ENCODE measurements at regions not wholly inside any gene's neighbourhood (a gene's known extent, or its start where the extent isn't known, plus 50 kb on each side); places are given as distances from the start of the nearest gene placed in this dataset.

DNA sequence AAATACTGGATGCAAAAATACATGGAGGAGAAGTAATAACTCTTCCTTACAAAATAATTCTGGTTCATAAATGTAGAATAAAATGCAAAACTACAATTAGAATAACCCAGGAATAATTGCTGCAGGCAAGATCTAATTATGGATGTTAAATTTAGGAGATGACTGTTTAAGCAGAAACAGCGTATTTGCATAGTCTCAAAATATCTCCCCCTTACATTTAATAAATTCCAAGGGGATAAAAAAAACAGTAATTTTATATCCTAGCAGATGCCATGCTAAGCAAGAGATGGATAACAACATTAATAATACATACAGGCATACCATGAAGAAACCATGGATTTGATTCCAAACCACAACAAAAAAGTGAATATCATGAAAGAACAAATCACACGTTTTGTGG lies 1253.1 kb upstream of the MIR17HG start:
- H3K4me3 ChIP-seq (replicated peaks; ENCODE audit: insufficient read depth, low read length): no peak overlapping the region
- H3K27me3 ChIP-seq (ENCODE audit: insufficient read depth, poor library complexity, severe bottlenecking): no peaks in the 10 kb centered on the region
- TF ChIP-seq REST (IDR thresholded peaks at IDR 0.05; ENCODE audit: insufficient replicate concordance, low read depth) (no peak), GABPA (IDR thresholded peaks at IDR 0.05; ENCODE audit: low read depth) (no peak), SPI1 (IDR thresholded peaks at IDR 0.05; ENCODE audit: borderline replicate concordance, low read depth) (no peak), POLR2AphosphoS5 (IDR thresholded peaks at IDR 0.05; ENCODE audit: low read depth) (no peak)
- TF ChIP-seq, protein P1, sequence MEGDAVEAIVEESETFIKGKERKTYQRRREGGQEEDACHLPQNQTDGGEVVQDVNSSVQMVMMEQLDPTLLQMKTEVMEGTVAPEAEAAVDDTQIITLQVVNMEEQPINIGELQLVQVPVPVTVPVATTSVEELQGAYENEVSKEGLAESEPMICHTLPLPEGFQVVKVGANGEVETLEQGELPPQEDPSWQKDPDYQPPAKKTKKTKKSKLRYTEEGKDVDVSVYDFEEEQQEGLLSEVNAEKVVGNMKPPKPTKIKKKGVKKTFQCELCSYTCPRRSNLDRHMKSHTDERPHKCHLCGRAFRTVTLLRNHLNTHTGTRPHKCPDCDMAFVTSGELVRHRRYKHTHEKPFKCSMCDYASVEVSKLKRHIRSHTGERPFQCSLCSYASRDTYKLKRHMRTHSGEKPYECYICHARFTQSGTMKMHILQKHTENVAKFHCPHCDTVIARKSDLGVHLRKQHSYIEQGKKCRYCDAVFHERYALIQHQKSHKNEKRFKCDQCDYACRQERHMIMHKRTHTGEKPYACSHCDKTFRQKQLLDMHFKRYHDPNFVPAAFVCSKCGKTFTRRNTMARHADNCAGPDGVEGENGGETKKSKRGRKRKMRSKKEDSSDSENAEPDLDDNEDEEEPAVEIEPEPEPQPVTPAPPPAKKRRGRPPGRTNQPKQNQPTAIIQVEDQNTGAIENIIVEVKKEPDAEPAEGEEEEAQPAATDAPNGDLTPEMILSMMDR (IDR thresholded peaks at IDR 0.05; ENCODE audit: insufficient read depth, low read length): no peak
- no peak overlapping the region for H3K27ac ChIP-seq (replicated peaks)
- DNase-seq (ENCODE audit: low read depth in 1 of 2, low spot score in 1 of 2): no peak

GRCh38 chr13:90098577-90098976 lies 1248.9 kb upstream of the MIR17HG start:
- no peak for TF ChIP-seq POLR2AphosphoS5 (IDR thresholded peaks at IDR 0.05; ENCODE audit: low read depth)
- TF ChIP-seq REST (IDR thresholded peaks at IDR 0.05; ENCODE audit: insufficient replicate concordance, low read depth): no peak
- TF ChIP-seq GABPA (IDR thresholded peaks at IDR 0.05; ENCODE audit: low read depth): no peak
- TF ChIP-seq, protein P1 (IDR thresholded peaks at IDR 0.05; ENCODE audit: insufficient read depth, low read length): no peak
- no peak for TF ChIP-seq SPI1 (IDR thresholded peaks at IDR 0.05; ENCODE audit: borderline replicate concordance, low read depth)
- H3K27ac ChIP-seq (replicated peaks): no peak overlapping the region
- H3K4me3 ChIP-seq (replicated peaks; ENCODE audit: insufficient read depth, low read length): no peak overlapping the region
- no peaks in the 10 kb centered on the region for H3K27me3 ChIP-seq (ENCODE audit: insufficient read depth, poor library complexity, severe bottlenecking)
- no peak for DNase-seq (ENCODE audit: low read depth in 1 of 2, low spot score in 1 of 2)

GRCh38 chr13:90099847-90100246 lies 1247.6 kb upstream of the MIR17HG start:
- Histone ChIP-seq H3K4me3 (replicated peaks; ENCODE audit: insufficient read depth, low read length) (no peak overlapping the region), H3K27me3 (ENCODE audit: insufficient read depth, poor library complexity, severe bottlenecking) (no peaks in the 10 kb centered on the region), H3K27ac (replicated peaks) (no peak overlapping the region)
- no peak for TF ChIP-seq SPI1 (IDR thresholded peaks at IDR 0.05; ENCODE audit: borderline replicate concordance, low read depth)
- DNase-seq (ENCODE audit: low read depth in 1 of 2, low spot score in 1 of 2): no peak

DNA sequence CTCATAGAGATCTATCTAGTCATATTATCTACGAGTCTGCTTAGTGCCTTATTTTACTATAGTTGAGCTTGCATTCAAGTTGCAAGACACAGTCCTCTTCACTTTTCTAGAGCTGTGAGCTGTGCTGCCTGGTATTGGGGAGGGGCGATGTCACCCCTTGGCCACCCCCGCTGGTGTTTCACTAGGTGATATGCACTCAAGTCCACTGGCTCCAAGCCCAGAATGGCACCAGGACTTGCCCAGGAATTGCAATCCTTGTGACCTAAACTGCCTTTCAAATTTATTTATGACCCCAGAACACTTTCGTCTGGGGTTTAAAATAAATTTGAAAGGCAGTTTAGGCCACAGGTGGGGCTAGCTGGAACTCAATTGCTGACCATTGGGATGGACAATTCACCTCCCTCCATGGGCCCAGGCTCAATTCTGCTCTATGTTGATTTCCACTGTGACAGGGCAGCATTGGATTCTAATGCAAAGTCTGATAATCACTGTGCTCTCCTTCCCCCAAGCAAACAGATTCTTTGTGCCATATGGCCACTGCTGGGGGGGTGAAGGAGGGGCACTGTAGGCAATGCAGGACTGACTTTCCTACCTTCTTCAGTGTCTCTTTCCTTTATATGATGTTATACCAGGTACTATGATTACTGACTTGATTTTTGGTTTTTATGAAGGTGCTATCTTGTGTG lies 1244.2 kb upstream of the MIR17HG start:
- Histone ChIP-seq H3K27ac (replicated peaks) (no peak overlapping the region), H3K27me3 (ENCODE audit: insufficient read depth, poor library complexity, severe bottlenecking) (no peaks in the 10 kb centered on the region), H3K4me3 (replicated peaks; ENCODE audit: insufficient read depth, low read length) (no peak overlapping the region)
- no peak for TF ChIP-seq SPI1 (IDR thresholded peaks at IDR 0.05; ENCODE audit: borderline replicate concordance, low read depth)
- TF ChIP-seq REST (IDR thresholded peaks at IDR 0.05; ENCODE audit: insufficient replicate concordance, low read depth): no peak
- TF ChIP-seq, protein P1 (IDR thresholded peaks at IDR 0.05; ENCODE audit: insufficient read depth, low read length): no peak
- no peak for TF ChIP-seq POLR2AphosphoS5 (IDR thresholded peaks at IDR 0.05; ENCODE audit: low read depth)
- no peak for TF ChIP-seq GABPA (IDR thresholded peaks at IDR 0.05; ENCODE audit: low read depth)
- DNase-seq (ENCODE audit: low read depth in 1 of 2, low spot score in 1 of 2): no peak
